HEK293 (cell line): ENCODE measurements at regions not wholly inside any gene's neighbourhood (a gene's known extent, or its start where the extent isn't known, plus 50 kb on each side); places are given as distances from the start of the nearest gene placed in this dataset.

Experiments
- CTCF ChIA-PET: fragments of 350-600 bp; formaldehyde crosslinking; extraction: SDS; loops from one replicate; lab custom pipeline; 2021; ENCODE audit warnings: antibody characterized with exemption; lab: Yijun Ruan, JAX
- POLR2A ChIA-PET: fragments of 300-600 bp; formaldehyde crosslinking; extraction: SDS; loops from one replicate; lab custom pipeline; 2020; ENCODE audit warnings: antibody characterized with exemption, inconsistent platforms; lab: Yijun Ruan, JAX
- H3K27ac ChIP-seq: fragments of 200-500 bp; sonication (Bioruptor generic); 2 replicates; pipeline ENCODE4 v1.5.1; 2014; ENCODE audit warnings: low read depth, low read length, control low read depth, inconsistent platforms; ENCODE audit errors: extremely low read depth
- H3K36me3 ChIP-seq, 2 experiments: fragments of 200-500 bp in 1 of 2; sonication (Bioruptor generic) in 1 of 2; 1 replicate in 1 of 2; 2 replicates in 1 of 2; pipeline ENCODE4 v1.5.1; 2014 to 2017; ENCODE audit warnings: inconsistent platforms in 2 of 2, low read length in 2 of 2; ENCODE audit not compliant: control insufficient read depth in 2 of 2, insufficient read depth in 1 of 2
- H3K4me1 ChIP-seq: fragments of 200-500 bp; sonication (Bioruptor generic); 2 replicates; pipeline ENCODE4 v1.5.1; 2014; ENCODE audit warnings: mild to moderate bottlenecking, low read length, inconsistent platforms; ENCODE audit not compliant: control insufficient read depth, insufficient read depth
- H3K4me3 ChIP-seq: 2 replicates; pipeline ENCODE4 v1.5.1; 2011; ENCODE audit warnings: low read depth, mild to moderate bottlenecking, control low read depth, low read length, moderate library complexity
- H3K9me3 ChIP-seq: fragments of 200-500 bp; sonication (Bioruptor generic); 2 replicates; pipeline ENCODE4 v1.5.1; 2014; ENCODE audit warnings: low read depth, low read length, inconsistent platforms; ENCODE audit not compliant: control insufficient read depth, insufficient read depth
- GLI4 ChIP-seq: fragments of 450-650 bp; formaldehyde crosslinking; IDR thresholded peaks from 2 replicates; pipeline ENCODE4 v1.5.1; 2016; ENCODE audit warnings: missing biosample characterization, missing genetic modification characterization
- HOXA7 ChIP-seq: sonication (generic); formaldehyde crosslinking; IDR thresholded peaks from 2 replicates; pipeline ENCODE4 v1.8.1; 2022; ENCODE audit warnings: missing genetic modification reagents, borderline replicate concordance
- KLF1 ChIP-seq: fragments of 450-650 bp; formaldehyde crosslinking; IDR thresholded peaks from 2 replicates; pipeline ENCODE4 v1.5.1; 2016; ENCODE audit warnings: missing biosample characterization, missing genetic modification characterization
- KLF16 ChIP-seq: fragments of 450-650 bp; formaldehyde crosslinking; IDR thresholded peaks from 2 replicates; pipeline ENCODE4 v1.5.1; 2017; ENCODE audit warnings: missing biosample characterization, missing genetic modification characterization
- OSR2 ChIP-seq: fragments of 450-650 bp; formaldehyde crosslinking; IDR thresholded peaks from 2 replicates; pipeline ENCODE4 v1.5.1; 2016; ENCODE audit warnings: missing biosample characterization, missing genetic modification characterization
- YY2 ChIP-seq: fragments of 450-650 bp; formaldehyde crosslinking; IDR thresholded peaks from 2 replicates; pipeline ENCODE4 v1.5.1; 2016; ENCODE audit warnings: missing biosample characterization, missing genetic modification characterization
- ZBTB1 ChIP-seq: fragments of 450-650 bp; formaldehyde crosslinking; IDR thresholded peaks from 2 replicates; pipeline ENCODE4 v1.5.1; 2016; ENCODE audit warnings: missing biosample characterization, missing genetic modification characterization
- ZBTB21 ChIP-seq: fragments of 450-650 bp; formaldehyde crosslinking; IDR thresholded peaks from 2 replicates; pipeline ENCODE4 v1.5.1; 2017; ENCODE audit warnings: missing biosample characterization, missing genetic modification characterization
- ZEB2 ChIP-seq: fragments of 450-650 bp; formaldehyde crosslinking; IDR thresholded peaks from 2 replicates; pipeline ENCODE4 v1.5.1; 2016; ENCODE audit warnings: missing biosample characterization, missing genetic modification characterization
- ZIC2 ChIP-seq: fragments of 450-650 bp; formaldehyde crosslinking; IDR thresholded peaks from 2 replicates; pipeline ENCODE4 v1.5.1; 2016; ENCODE audit warnings: missing biosample characterization, missing genetic modification characterization
- ZNF112 ChIP-seq: fragments of 450-650 bp; formaldehyde crosslinking; IDR thresholded peaks from 2 replicates; pipeline ENCODE4 v1.5.0; 2017; ENCODE audit warnings: missing biosample characterization, missing genetic modification characterization
- ZNF133 ChIP-seq: fragments of 450-650 bp; formaldehyde crosslinking; IDR thresholded peaks from 2 replicates; pipeline ENCODE4 v1.5.1; 2016; ENCODE audit warnings: missing biosample characterization, missing genetic modification characterization
- ZNF155 ChIP-seq: fragments of 450-650 bp; formaldehyde crosslinking; IDR thresholded peaks from 2 replicates; pipeline ENCODE4 v1.5.1; 2016; ENCODE audit warnings: missing biosample characterization, missing genetic modification characterization
- ZNF157 ChIP-seq: fragments of 450-650 bp; formaldehyde crosslinking; IDR thresholded peaks from 2 replicates; pipeline ENCODE4 v1.5.1; 2016; ENCODE audit warnings: missing biosample characterization, missing genetic modification characterization
- ZNF174 ChIP-seq: fragments of 450-650 bp; formaldehyde crosslinking; IDR thresholded peaks from 2 replicates; pipeline ENCODE4 v1.5.0; 2017; ENCODE audit warnings: missing biosample characterization, mild to moderate bottlenecking, missing genetic modification characterization
- ZNF202 ChIP-seq: fragments of 450-650 bp; formaldehyde crosslinking; IDR thresholded peaks from 2 replicates; pipeline ENCODE4 v1.5.1; 2016; ENCODE audit warnings: missing biosample characterization, missing genetic modification characterization, borderline replicate concordance
- ZNF214 ChIP-seq: fragments of 450-650 bp; formaldehyde crosslinking; IDR thresholded peaks from 2 replicates; pipeline ENCODE4 v1.5.1; 2017; ENCODE audit warnings: missing biosample characterization, mild to moderate bottlenecking, missing genetic modification characterization, borderline replicate concordance
- ZNF23 ChIP-seq: fragments of 450-650 bp; formaldehyde crosslinking; IDR thresholded peaks from 2 replicates; pipeline ENCODE4 v1.5.1; 2016; ENCODE audit warnings: missing biosample characterization, missing genetic modification characterization, borderline replicate concordance
- ZNF341 ChIP-seq: fragments of 450-650 bp; formaldehyde crosslinking; IDR thresholded peaks from 2 replicates; pipeline ENCODE4; 2016; ENCODE audit warnings: low read depth, missing biosample characterization, missing genetic modification characterization
- ZNF37A ChIP-seq: fragments of 450-650 bp; IDR thresholded peaks from 2 replicates; pipeline ENCODE4 v1.5.1; 2018; ENCODE audit warnings: missing biosample characterization, missing genetic modification characterization
- ZNF48 ChIP-seq: fragments of 450-650 bp; formaldehyde crosslinking; IDR thresholded peaks from 2 replicates; pipeline ENCODE4 v1.5.1; 2016; ENCODE audit warnings: missing biosample characterization, missing genetic modification characterization
- ZNF585B ChIP-seq: fragments of 450-650 bp; formaldehyde crosslinking; IDR thresholded peaks from 2 replicates; pipeline ENCODE4 v1.5.1; 2016; ENCODE audit warnings: missing biosample characterization, missing genetic modification characterization
- ZNF600 ChIP-seq: fragments of 450-650 bp; formaldehyde crosslinking; IDR thresholded peaks from 2 replicates; pipeline ENCODE4 v1.5.1; 2016; ENCODE audit warnings: missing biosample characterization, missing genetic modification characterization
- ZNF658 ChIP-seq: fragments of 450-650 bp; formaldehyde crosslinking; IDR thresholded peaks from 2 replicates; pipeline ENCODE4; 2016; ENCODE audit warnings: missing biosample characterization, missing genetic modification characterization
- ZNF843 ChIP-seq: fragments of 450-650 bp; formaldehyde crosslinking; IDR thresholded peaks from 2 replicates; pipeline ENCODE4 v1.5.1; 2016; ENCODE audit warnings: missing biosample characterization, missing genetic modification characterization
- TF ChIP-seq, protein P1 (sequence below): fragments of 450-650 bp; formaldehyde crosslinking; IDR thresholded peaks from 2 replicates; pipeline ENCODE4 v1.5.1; 2017; ENCODE audit warnings: missing biosample characterization, missing genetic modification characterization
- TF ChIP-seq, protein P2 (sequence below): fragments of 450-650 bp; formaldehyde crosslinking; IDR thresholded peaks from 2 replicates; pipeline ENCODE4 v1.5.1; 2016; ENCODE audit warnings: missing biosample characterization, missing genetic modification characterization
- TF ChIP-seq, protein P3 (sequence below): fragments of 450-650 bp; formaldehyde crosslinking; IDR thresholded peaks from 2 replicates; pipeline ENCODE4 v1.5.1; 2016; ENCODE audit warnings: missing biosample characterization, missing genetic modification characterization
- TF ChIP-seq, protein P4 (sequence below): fragments of 450-650 bp; formaldehyde crosslinking; IDR thresholded peaks from 2 replicates; pipeline ENCODE4 v1.5.1; 2016; ENCODE audit warnings: missing biosample characterization, missing genetic modification characterization

DNA sequence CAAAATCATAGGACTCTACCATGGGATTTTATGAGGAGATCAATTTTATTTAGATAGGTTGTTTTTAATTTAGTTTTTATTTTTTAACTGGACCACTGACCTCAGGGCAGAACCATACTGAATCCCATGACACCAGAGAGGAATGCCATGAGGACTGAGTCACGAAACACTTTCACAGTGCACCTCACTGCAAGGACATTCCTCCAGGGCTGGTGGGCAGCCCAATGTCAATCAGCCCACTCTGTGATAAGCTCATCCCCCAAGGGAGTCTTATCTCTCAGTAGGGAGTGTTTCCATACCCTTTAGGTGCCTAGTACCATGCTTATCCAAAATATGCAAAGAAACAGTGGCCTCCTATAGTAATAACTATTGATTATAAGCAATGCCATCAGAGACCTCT lies 224.5 kb upstream of the CDH6 start (continued):
- TF ChIP-seq ZBTB21 (tag by site-specific recombination) = no peak
- TF ChIP-seq ZNF155 (tag by site-specific recombination) = no peak

DNA sequence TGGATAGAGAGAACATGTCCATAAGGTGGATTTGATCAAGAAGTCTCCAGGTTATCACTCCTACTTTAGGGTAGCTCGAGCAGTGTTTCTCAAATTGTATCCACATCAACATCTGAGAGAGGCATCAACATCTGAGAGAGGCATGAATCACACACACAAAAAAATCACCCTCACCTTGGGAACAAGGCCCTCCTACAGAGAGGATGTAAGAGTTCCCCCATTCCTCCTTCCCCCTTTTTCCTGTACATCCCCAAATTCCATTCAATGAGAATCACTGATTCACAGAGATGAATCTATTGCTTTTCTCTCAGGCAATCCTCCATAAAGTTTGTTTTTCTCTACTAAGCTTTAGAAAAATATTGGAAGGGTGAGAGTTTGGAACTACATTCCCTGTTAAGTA lies 233.4 kb upstream of the CDH6 start:
- Histone ChIP-seq H3K4me1 (no peaks in the 10 kb centered on the region), H3K27ac (no peak overlapping the region), H3K36me3 (no peaks in the 10 kb centered on the region), H3K4me3 (no peak overlapping the region), H3K9me3 (no peaks in the 10 kb centered on the region)
- POLR2A ChIA-PET = no interaction called here
- TF ChIP-seq YY2 (tag by site-specific recombination) = no peak
- TF ChIP-seq, protein P1, sequence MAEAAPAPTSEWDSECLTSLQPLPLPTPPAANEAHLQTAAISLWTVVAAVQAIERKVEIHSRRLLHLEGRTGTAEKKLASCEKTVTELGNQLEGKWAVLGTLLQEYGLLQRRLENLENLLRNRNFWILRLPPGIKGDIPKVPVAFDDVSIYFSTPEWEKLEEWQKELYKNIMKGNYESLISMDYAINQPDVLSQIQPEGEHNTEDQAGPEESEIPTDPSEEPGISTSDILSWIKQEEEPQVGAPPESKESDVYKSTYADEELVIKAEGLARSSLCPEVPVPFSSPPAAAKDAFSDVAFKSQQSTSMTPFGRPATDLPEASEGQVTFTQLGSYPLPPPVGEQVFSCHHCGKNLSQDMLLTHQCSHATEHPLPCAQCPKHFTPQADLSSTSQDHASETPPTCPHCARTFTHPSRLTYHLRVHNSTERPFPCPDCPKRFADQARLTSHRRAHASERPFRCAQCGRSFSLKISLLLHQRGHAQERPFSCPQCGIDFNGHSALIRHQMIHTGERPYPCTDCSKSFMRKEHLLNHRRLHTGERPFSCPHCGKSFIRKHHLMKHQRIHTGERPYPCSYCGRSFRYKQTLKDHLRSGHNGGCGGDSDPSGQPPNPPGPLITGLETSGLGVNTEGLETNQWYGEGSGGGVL (tag by site-specific recombination) = no peak
- TF ChIP-seq ZNF214 (tag by site-specific recombination) = no peak
- TF ChIP-seq ZNF157 (tag by site-specific recombination) = no peak
- no peak for TF ChIP-seq KLF16 (tag by site-specific recombination)
- TF ChIP-seq ZNF37A (tag by site-specific recombination) = no peak
- TF ChIP-seq ZNF600 (tag by site-specific recombination) = no peak
- TF ChIP-seq ZNF112 (tag by site-specific recombination) = no peak
- TF ChIP-seq, protein P2, sequence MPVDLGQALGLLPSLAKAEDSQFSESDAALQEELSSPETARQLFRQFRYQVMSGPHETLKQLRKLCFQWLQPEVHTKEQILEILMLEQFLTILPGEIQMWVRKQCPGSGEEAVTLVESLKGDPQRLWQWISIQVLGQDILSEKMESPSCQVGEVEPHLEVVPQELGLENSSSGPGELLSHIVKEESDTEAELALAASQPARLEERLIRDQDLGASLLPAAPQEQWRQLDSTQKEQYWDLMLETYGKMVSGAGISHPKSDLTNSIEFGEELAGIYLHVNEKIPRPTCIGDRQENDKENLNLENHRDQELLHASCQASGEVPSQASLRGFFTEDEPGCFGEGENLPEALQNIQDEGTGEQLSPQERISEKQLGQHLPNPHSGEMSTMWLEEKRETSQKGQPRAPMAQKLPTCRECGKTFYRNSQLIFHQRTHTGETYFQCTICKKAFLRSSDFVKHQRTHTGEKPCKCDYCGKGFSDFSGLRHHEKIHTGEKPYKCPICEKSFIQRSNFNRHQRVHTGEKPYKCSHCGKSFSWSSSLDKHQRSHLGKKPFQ (tag by site-specific recombination) = no peak
- TF ChIP-seq ZNF133 = no peak
- no peak for TF ChIP-seq HOXA7 (CRISPR knock-in tag)
- TF ChIP-seq ZNF658 = no peak
- no peak for TF ChIP-seq GLI4 (tag by site-specific recombination)
- TF ChIP-seq ZNF341 (tag by site-specific recombination) = no peak
- no peak for TF ChIP-seq ZNF843 (tag by site-specific recombination)
- TF ChIP-seq ZNF585B (tag by site-specific recombination) = no peak
- CTCF ChIA-PET = interaction anchor here (0.7 kb wide), 2 partner anchors 25 to 285 kb away, joined by 3 to 4 read pairs; no protein-coding TSS in a partner anchor

DNA sequence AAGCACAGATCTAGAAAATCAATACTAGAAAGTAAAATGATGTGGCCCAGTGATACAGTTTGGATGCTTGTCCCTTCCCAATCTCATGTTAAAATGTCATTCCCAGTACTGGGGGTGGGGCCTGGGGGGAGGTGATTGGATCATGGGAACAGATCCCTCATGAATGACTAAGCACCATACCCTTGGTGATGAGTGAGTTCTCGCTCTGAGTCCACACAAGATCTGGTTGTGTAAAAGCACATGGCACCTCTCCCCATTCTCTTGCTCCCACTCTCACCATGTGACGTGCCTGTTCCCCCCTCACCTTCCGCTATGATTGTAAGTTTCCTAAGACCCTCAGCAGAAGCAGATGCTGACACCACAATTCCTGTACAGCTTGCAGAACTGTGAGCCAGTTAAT lies 234.2 kb upstream of the CDH6 start:
- no peak overlapping the region for H3K4me3 ChIP-seq
- no peak overlapping the region for H3K27ac ChIP-seq
- no peaks in the 10 kb centered on the region for H3K4me1 ChIP-seq
- CTCF ChIA-PET = no interaction called here
- POLR2A ChIA-PET = no interaction called here
- no peaks in the 10 kb centered on the region for H3K9me3 ChIP-seq
- H3K36me3 ChIP-seq = no peaks in the 10 kb centered on the region
- no peak for TF ChIP-seq ZNF174 (tag by site-specific recombination)
- TF ChIP-seq, protein P3, sequence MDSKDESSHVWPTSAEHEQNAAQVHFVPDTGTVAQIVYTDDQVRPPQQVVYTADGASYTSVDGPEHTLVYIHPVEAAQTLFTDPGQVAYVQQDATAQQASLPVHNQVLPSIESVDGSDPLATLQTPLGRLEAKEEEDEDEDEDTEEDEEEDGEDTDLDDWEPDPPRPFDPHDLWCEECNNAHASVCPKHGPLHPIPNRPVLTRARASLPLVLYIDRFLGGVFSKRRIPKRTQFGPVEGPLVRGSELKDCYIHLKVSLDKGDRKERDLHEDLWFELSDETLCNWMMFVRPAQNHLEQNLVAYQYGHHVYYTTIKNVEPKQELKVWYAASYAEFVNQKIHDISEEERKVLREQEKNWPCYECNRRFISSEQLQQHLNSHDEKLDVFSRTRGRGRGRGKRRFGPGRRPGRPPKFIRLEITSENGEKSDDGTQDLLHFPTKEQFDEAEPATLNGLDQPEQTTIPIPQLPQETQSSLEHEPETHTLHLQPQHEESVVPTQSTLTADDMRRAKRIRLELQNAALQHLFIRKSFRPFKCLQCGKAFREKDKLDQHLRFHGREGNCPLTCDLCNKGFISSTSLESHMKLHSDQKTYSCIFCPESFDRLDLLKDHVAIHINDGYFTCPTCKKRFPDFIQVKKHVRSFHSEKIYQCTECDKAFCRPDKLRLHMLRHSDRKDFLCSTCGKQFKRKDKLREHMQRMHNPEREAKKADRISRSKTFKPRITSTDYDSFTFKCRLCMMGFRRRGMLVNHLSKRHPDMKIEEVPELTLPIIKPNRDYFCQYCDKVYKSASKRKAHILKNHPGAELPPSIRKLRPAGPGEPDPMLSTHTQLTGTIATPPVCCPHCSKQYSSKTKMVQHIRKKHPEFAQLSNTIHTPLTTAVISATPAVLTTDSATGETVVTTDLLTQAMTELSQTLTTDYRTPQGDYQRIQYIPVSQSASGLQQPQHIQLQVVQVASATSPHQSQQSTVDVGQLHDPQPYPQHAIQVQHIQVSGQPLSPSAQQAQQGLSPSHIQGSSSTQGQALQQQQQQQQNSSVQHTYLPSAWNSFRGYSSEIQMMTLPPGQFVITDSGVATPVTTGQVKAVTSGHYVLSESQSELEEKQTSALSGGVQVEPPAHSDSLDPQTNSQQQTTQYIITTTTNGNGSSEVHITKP (tag by site-specific recombination) = no peak
- no peak for TF ChIP-seq ZNF48 (tag by site-specific recombination)
- TF ChIP-seq ZNF202 (tag by site-specific recombination) = no peak
- no peak for TF ChIP-seq KLF1 (tag by site-specific recombination)
- no peak for TF ChIP-seq ZBTB21 (tag by site-specific recombination)
- TF ChIP-seq OSR2 = no peak
- no peak for TF ChIP-seq ZEB2
- no peak for TF ChIP-seq ZNF23 (tag by site-specific recombination)
- TF ChIP-seq, protein P4, sequence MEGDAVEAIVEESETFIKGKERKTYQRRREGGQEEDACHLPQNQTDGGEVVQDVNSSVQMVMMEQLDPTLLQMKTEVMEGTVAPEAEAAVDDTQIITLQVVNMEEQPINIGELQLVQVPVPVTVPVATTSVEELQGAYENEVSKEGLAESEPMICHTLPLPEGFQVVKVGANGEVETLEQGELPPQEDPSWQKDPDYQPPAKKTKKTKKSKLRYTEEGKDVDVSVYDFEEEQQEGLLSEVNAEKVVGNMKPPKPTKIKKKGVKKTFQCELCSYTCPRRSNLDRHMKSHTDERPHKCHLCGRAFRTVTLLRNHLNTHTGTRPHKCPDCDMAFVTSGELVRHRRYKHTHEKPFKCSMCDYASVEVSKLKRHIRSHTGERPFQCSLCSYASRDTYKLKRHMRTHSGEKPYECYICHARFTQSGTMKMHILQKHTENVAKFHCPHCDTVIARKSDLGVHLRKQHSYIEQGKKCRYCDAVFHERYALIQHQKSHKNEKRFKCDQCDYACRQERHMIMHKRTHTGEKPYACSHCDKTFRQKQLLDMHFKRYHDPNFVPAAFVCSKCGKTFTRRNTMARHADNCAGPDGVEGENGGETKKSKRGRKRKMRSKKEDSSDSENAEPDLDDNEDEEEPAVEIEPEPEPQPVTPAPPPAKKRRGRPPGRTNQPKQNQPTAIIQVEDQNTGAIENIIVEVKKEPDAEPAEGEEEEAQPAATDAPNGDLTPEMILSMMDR (tag by site-specific recombination) = no peak
- no peak for TF ChIP-seq ZBTB1 (tag by site-specific recombination)
- TF ChIP-seq ZIC2 = no peak
